ENCODE measurements at regions not wholly inside any gene's neighbourhood (a gene's known extent, or its start where the extent isn't known, plus 50 kb on each side); places are given as distances from the start of the nearest gene placed in this dataset.
"Not testable (repeated sequence)": the region's sequence is repeated elsewhere in the genome, so short reads cannot be mapped to it uniquely, and the experiment has no call there.

DNA sequence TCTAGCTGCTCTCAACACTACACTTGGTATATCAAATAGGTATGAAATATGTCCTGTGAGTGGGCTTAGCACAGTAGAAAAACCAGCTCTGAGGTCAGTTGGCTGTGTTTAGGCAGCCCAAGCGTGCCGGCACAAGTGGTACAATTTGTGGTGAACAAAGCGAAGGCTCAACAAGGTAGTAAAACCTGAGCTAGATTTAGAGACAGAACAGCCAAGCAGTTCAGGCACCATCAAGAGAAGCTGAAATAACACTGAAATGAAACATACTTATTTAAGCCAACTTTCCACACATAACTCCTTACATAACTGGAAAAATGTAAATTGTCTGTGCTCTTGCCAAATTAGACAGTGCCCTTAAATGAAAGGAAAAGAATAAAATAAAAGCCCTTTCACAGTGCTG, 596.8 kb upstream of the FBXO33 start:
- TF ChIP-seq, protein P1, sequence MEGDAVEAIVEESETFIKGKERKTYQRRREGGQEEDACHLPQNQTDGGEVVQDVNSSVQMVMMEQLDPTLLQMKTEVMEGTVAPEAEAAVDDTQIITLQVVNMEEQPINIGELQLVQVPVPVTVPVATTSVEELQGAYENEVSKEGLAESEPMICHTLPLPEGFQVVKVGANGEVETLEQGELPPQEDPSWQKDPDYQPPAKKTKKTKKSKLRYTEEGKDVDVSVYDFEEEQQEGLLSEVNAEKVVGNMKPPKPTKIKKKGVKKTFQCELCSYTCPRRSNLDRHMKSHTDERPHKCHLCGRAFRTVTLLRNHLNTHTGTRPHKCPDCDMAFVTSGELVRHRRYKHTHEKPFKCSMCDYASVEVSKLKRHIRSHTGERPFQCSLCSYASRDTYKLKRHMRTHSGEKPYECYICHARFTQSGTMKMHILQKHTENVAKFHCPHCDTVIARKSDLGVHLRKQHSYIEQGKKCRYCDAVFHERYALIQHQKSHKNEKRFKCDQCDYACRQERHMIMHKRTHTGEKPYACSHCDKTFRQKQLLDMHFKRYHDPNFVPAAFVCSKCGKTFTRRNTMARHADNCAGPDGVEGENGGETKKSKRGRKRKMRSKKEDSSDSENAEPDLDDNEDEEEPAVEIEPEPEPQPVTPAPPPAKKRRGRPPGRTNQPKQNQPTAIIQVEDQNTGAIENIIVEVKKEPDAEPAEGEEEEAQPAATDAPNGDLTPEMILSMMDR (IDR thresholded peaks at IDR 0.05): no peak
- no peak for DNase-seq (ENCODE audit: low spot score)
- ATAC-seq (ENCODE audit: low FRiP score): no peak

DNA sequence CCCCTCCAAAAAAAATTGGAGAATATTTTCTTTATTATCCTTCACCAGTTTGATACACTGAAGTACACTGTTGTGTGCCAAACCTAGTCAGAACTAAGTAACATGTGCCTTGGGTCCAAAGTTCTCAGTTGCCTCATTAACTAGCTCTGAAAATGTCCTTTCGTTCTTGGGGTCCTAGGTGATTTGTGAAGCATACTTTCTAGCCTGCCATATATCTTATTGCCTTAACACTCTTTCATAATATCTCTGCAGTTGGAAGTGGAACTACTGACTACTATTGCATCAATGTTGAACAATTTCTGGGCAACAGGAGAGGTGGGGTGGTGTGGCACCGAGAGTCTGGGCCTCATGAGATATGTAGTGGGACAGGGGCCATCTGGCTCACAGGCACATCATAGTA, 592.9 kb upstream of the FBXO33 start:
- DNase-seq (ENCODE audit: low spot score) (no peak), ATAC-seq (ENCODE audit: low FRiP score) (no peak)
- TF ChIP-seq, protein P1 (IDR thresholded peaks at IDR 0.05): no peak

DNA sequence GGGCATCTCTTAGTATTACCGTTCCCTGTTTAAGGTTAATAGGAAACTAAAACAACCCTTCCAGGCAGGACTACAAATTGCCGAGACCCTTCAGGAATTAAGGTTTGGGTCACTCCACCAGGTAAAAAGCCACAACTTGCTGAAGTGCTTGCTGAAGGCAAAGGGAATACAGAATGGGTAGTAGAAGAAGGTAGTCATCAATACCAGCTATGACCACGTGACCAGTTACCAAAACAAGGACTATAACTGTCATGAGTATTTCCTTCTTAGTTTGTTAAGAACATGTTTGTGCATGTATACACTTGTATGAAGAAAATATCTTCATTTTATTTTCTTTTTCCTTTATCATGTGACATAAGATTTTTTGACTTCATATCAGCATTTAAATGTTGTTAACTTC, 578.7 kb upstream of the FBXO33 start:
- TF ChIP-seq, protein P1 (IDR thresholded peaks at IDR 0.05): no peak
- ATAC-seq (ENCODE audit: low FRiP score): no peak
- no peak for DNase-seq (ENCODE audit: low spot score)

DNA sequence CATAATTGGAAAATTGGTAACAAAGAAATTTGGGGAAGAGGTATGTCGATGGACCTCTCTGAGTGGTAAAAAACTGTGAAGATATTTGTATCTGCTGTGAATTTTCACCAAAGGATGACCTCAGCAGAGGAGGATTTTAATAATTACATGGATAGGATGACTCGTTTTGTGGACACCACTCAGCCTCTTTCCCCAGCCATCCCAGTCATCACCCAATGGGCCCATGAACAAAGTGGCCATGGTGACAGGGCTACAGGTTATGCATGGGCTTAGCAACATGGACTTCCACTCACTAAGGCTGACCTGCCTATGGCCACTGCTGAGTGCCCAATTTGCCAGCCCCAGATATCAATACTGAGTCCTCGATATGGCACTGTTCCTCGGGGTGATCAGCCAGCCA, 577.5 kb upstream of the FBXO33 start:
- no peak for DNase-seq (ENCODE audit: low spot score)
- TF ChIP-seq, protein P1 (IDR thresholded peaks at IDR 0.05): no peak
- no peak for ATAC-seq (ENCODE audit: low FRiP score)

DNA sequence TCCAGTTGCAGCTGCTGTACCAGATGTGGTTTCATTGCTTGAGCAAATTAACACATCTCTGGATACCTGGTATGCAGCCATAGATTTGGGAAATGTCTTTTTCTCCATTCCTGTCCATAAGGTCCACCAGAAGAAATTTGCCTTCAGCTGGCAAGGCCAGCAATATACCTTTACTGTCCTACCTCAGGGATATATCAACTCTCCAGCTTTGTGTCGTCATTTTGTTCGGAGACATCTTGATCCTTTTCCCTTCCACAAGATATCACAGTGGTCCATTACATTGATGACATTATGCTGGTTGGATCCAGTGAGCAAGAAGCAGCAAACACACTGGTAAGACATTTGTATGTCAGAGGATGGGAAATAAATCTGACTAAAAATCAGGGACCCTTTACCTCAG, 576.1 kb upstream of the FBXO33 start:
- ATAC-seq (ENCODE audit: low FRiP score); DNase-seq (ENCODE audit: low spot score): not testable (repeated sequence)

DNA sequence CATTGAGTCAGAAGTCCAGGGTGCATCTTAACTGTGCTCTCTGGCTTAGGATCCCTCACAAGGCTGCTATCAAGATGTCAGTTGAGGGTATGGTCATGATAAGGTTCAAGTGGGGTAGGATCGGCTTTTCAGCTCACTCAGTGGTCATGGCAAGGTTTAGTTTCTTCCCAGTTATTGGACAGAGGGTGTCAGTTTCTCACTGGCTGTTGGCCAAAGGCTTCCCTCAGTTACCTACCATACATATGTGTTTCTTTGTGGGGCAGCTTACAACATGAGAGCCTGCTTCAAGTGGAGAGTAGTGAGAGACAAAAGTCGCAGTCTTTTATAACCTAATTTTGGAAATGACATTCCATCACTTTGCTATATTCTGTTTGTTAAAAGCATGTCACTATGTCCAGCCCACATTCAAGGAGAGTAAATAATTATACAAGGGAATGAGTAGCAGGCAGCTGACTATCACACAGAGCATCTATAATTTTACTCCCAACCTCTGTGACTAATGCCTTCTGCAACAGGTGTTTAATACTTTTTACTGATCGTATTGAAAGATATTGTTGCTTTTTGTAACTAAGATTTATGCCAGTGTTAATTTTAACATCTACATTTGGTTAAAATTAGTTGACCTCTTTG, 572.8 kb upstream of the FBXO33 start:
- DNase-seq (ENCODE audit: low spot score): no peak
- ATAC-seq (ENCODE audit: low FRiP score): no peak
- TF ChIP-seq, protein P1 (IDR thresholded peaks at IDR 0.05): no peak

DNA sequence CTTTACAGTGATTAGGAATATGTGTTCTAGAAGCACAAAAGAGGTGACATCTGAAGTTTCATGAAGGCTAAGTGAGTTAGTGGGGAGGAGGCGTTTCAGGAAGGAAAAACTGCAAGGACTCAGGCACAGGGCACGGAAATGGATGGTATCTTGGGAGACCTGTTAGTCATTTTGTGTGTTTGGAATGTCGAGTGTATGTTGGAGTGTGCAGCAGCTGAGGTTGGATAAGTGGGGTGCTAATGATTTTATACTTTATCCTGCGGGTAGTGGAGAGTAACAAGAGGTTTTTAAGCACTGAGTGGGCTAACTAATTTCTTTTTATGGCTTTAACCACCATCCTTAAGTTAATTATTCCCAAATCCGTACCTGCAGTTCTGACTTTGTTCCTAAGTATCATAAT, 571.5 kb upstream of the FBXO33 start:
- TF ChIP-seq, protein P1 (IDR thresholded peaks at IDR 0.05): no peak
- DNase-seq (ENCODE audit: low spot score) (no peak), ATAC-seq (ENCODE audit: low FRiP score) (no peak)

DNA sequence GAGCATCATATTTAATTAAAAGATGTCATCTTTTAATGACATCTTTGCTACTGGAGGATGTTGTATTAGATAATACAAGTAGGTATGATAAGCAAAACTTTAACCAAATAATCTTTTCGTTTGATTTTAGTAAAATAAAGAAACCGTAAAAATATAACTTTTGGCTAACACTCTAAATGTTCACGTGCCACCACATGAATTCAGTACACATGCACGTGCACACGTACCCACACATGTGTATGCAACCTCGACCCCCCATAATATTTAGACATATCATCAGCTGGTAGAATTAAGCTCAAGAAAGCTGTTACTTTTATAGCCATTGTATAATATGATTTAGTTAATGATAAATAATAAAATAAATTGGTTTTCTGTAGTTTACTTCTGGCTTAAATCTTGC, 566.6 kb upstream of the FBXO33 start:
- TF ChIP-seq, protein P1 (IDR thresholded peaks at IDR 0.05): no peak
- no peak for ATAC-seq (ENCODE audit: low FRiP score)
- no peak for DNase-seq (ENCODE audit: low spot score)
